ENCODE measurements at regions not wholly inside any gene's neighbourhood (a gene's known extent, or its start where the extent isn't known, plus 50 kb on each side); places are given as distances from the start of the nearest gene placed in this dataset.

- no peak for DNase-seq (ENCODE audit: low read depth)
- no peak for TF ChIP-seq CTCF (conservative IDR thresholded peaks at IDR 0.05; ENCODE audit: low read length)
- no peak overlapping the region for H3K4me3 ChIP-seq (ENCODE audit: low read length)
Observed at GRCh38 chr2:100767810-100768806, 51.8 kb upstream of the NPAS2 start.
